ENCODE measurements at regions not wholly inside any gene's neighbourhood (a gene's known extent, or its start where the extent isn't known, plus 50 kb on each side); places are given as distances from the start of the nearest gene placed in this dataset.

- intact Hi-C loops (cut with micrococcal nuclease): no loop called here
- TF ChIP-seq CTCF (IDR thresholded peaks at IDR 0.05; ENCODE audit: borderline replicate concordance): no peak
- no peak for DNase-seq
- no peaks in the 10 kb centered on the region for H3K27me3 ChIP-seq (ENCODE audit: low read depth)
- H3K36me3 ChIP-seq: no peaks in the 10 kb centered on the region
- peaks cover 32% of the 10 kb centered on the region for H3K4me1 ChIP-seq
- H3K27ac ChIP-seq (replicated peaks): peak overlapping the region; percentile 53
- H3K9me3 ChIP-seq (replicated peaks): peaks cover 25% of the 10 kb centered on the region
- H3K4me3 ChIP-seq: no peak overlapping the region
These were observed 342.7 kb upstream of the KLF6 start for GRCh38 chr10:4127518-4128315.

- H3K4me1 ChIP-seq: peaks cover 42% of the 10 kb centered on the region
- no peak for TF ChIP-seq CTCF (IDR thresholded peaks at IDR 0.05; ENCODE audit: borderline replicate concordance)
- H3K27me3 ChIP-seq (ENCODE audit: low read depth): no peaks in the 10 kb centered on the region
- intact Hi-C loops (cut with micrococcal nuclease): no loop called here
- H3K4me3 ChIP-seq: no peak overlapping the region
- H3K27ac ChIP-seq (replicated peaks): no peak overlapping the region
- peaks cover 25% of the 10 kb centered on the region for H3K9me3 ChIP-seq (replicated peaks)
- H3K36me3 ChIP-seq: no peaks in the 10 kb centered on the region
- no peak for DNase-seq
These were observed 340.8 kb upstream of the KLF6 start for GRCh38 chr10:4125776-4126175.

- Histone ChIP-seq H3K4me1 (peaks cover 25% of the 10 kb centered on the region), H3K4me3 (peak overlapping the region; percentile 11), H3K27me3 (ENCODE audit: low read depth) (no peaks in the 10 kb centered on the region), H3K27ac (replicated peaks) (peak overlapping the region; percentile 43), H3K36me3 (no peaks in the 10 kb centered on the region), H3K9me3 (replicated peaks) (peaks cover 24% of the 10 kb centered on the region)
- TF ChIP-seq CTCF (IDR thresholded peaks at IDR 0.05; ENCODE audit: borderline replicate concordance): no peak
- intact Hi-C loops (cut with micrococcal nuclease): no loop called here
- DNase-seq: no peak
These were observed 336.7 kb upstream of the KLF6 start for GRCh38 chr10:4121502-4122380.

GRCh38 chr10:4120096-4120853 is 335.3 kb upstream of the KLF6 start:
- no peak for DNase-seq
- H3K4me3 ChIP-seq: no peak overlapping the region
- no peaks in the 10 kb centered on the region for H3K36me3 ChIP-seq
- no peak overlapping the region for H3K27ac ChIP-seq (replicated peaks)
- H3K4me1 ChIP-seq: peaks cover 25% of the 10 kb centered on the region
- H3K9me3 ChIP-seq (replicated peaks): peaks cover 10% of the 10 kb centered on the region
- intact Hi-C loops (cut with micrococcal nuclease): no loop called here
- no peaks in the 10 kb centered on the region for H3K27me3 ChIP-seq (ENCODE audit: low read depth)
- no peak for TF ChIP-seq CTCF (IDR thresholded peaks at IDR 0.05; ENCODE audit: borderline replicate concordance)

GRCh38 chr10:4119107-4119506 is 334.1 kb upstream of the KLF6 start:
- Histone ChIP-seq H3K27me3 (ENCODE audit: low read depth) (no peaks in the 10 kb centered on the region), H3K27ac (replicated peaks) (no peak overlapping the region), H3K36me3 (no peaks in the 10 kb centered on the region), H3K4me1 (peaks cover 25% of the 10 kb centered on the region), H3K4me3 (no peak overlapping the region), H3K9me3 (replicated peaks) (peaks cover 9% of the 10 kb centered on the region)
- intact Hi-C loops (cut with micrococcal nuclease): no loop called here
- DNase-seq: no peak
- TF ChIP-seq CTCF (IDR thresholded peaks at IDR 0.05; ENCODE audit: borderline replicate concordance): no peak

All from left ventricle myocardium inferior (tissue), 1 donor.